Tibial nerve (tissue), 3 donors: ENCODE measurements at regions not wholly inside any gene's neighbourhood (a gene's known extent, or its start where the extent isn't known, plus 50 kb on each side); places are given as distances from the start of the nearest gene placed in this dataset.

Experiments
- CTCF ChIP-seq, 5 experiments: fragments of 200-600 bp in 3 of 5; fragments of 450-650 bp in 2 of 5; sonication (generic) in 3 of 5; IDR thresholded peaks; one replicate each; pipeline ENCODE4 v1.5.1; 2016 to 2019; ENCODE audit warnings: antibody characterized with exemption in 5 of 5, mild to moderate bottlenecking in 3 of 5, moderate library complexity in 2 of 5
- POLR2A ChIP-seq, 2 donors: fragments of 450-650 bp; IDR thresholded peaks; one replicate each; pipeline ENCODE4 v1.6.1; 2017; ENCODE audit warnings: antibody characterized with exemption in 2 of 2, mild to moderate bottlenecking in 2 of 2, moderate library complexity in 2 of 2

- TF ChIP-seq CTCF (IDR thresholded peaks at IDR 0.05), result no peak
- TF ChIP-seq POLR2A (IDR thresholded peaks at IDR 0.05), result no peak
These were observed 257.6 kb upstream of the ZPLD1 start for GRCh38 chr3:102177075-102177755.
